SK-MEL-5 (cell line): ENCODE measurements at regions not wholly inside any gene's neighbourhood (a gene's known extent, or its start where the extent isn't known, plus 50 kb on each side); places are given as distances from the start of the nearest gene placed in this dataset.

Source experiments
- DNase-seq: peaks from one replicate; pipeline ENCODE4 v3.0.0-alpha.2; 2016; ENCODE audit warnings: low read depth, low spot score
- in situ Hi-C: cut with HindIII; loops from 2 replicates; pipeline ENCODE4 v1.10.0; 2016; ENCODE audit warnings: low sequenced_read_pairs, high pct_unique_total_duplicates, low pct_unique_long_range_greater_than_20kb

DNA sequence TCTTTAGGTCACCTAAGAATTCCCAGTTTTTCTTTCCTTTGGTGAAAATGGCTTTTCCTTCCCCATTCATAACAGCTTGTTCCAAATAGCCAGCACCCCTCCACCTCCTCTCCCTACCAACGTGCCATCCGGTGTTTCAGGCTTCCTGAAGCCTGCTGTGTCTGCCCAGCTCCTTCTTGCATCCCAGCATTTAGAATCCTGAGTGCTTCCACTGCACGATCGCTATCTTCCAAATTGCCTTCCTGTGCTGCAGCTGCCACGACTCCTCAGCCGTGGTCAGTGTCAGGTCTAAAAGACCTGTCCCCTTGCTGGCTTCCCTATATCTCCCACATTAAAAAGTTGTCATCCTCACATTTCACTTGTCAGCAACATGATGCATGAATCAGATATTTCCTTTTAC lies 550.3 kb upstream of the JARID2 start:
- no peak for DNase-seq
- in situ Hi-C loops: no loop called here

- in situ Hi-C loops: no loop called here
- DNase-seq: no peak
Observed at GRCh38 chr6:14696367-14696766, 549.5 kb upstream of the JARID2 start.

DNA sequence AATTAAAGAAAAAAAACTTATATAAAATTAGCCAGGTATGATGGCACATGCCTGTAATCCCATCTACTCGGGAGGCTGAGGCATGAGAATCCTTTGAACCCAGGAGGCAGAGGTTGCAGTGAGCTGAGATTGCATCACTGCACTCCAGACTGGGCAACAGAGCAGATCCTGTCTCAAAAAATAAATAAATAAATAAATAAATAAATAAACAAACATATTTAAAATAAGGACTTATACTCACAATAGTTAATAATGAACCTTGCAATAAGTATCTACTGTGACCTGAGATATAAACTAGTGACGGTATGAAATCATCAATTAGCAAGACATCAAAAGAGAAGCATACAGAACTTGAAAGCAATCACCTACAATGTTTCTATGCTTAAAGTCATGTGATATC lies 548.4 kb upstream of the JARID2 start:
- in situ Hi-C loops: no loop called here
- no peak for DNase-seq

DNA sequence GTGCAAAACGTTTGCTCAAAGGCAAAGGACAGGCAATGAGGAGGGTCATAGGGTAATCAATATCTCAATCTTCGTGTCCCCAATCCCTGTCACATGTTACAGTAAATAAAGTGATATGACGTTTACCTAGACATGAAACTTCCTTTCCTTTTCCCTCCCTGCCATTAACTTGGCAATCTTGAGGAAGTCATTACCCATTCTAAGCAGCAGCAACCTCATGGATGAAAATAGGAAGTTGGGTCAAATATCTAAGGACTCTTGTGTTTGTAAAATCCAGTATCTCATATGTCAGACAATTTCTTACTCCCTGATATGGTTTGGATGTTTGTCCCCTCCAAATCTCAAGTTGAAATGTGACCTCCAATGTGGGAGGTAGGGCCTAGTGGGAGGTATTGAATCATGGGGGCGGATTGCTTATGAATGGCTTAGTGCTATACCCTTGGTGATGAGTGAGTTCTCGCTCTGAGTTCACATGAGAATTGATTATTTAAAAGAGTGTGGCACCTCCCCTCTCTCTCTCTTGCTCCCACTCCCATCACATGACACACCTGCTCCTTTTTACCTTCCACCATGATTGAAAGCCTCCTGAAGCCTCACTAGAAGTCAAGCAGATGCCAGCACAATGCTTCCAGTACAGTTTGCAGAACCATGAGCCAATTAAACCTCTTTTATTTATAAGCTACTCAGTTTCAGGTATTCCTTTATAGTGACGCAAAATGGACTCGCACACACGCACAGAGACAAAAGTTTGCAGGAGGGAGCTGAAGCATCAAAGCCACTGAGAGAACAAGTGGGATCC lies 545.9 kb upstream of the JARID2 start:
- no peak for DNase-seq
- in situ Hi-C loops: no loop called here

DNA sequence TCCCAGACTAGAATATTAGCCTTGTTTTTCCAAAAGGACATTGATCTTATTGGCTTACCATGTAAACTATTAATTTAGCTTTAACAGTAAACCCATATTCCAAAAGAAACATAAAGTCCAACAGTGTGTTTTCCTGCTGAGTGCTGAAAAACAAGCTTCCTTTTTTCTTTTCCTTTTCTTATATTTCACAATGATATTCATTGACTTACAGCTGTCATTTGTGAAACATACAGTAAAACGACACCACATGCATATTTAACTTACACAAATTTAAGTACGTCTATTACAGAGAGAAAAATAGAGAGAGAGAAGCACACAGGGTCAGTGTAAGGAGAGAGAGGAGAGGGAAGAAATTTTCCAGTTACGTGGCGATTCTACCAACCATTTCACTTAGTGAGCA lies 543.9 kb upstream of the JARID2 start:
- in situ Hi-C loops: no loop called here
- DNase-seq: no peak

DNA sequence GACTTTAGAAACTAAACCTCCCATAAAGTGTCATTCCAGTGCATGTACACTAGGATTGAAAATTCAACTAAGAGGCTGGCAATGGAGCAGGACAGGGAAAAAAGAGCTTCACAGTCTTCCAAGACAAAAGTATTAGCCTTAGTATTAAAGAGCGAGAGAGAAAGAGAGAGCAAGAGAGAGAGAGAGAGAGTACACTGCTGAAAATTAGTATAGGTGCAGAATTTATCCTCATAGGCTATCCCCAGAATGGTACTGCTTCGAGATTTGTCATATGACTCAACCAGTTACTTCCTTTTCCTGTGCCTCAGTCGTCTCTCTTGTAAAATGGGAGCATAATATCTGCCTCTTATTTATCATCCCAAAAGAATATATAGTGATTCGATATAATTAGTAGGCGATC lies 543.2 kb upstream of the JARID2 start:
- in situ Hi-C loops: no loop called here
- DNase-seq: no peak

DNA sequence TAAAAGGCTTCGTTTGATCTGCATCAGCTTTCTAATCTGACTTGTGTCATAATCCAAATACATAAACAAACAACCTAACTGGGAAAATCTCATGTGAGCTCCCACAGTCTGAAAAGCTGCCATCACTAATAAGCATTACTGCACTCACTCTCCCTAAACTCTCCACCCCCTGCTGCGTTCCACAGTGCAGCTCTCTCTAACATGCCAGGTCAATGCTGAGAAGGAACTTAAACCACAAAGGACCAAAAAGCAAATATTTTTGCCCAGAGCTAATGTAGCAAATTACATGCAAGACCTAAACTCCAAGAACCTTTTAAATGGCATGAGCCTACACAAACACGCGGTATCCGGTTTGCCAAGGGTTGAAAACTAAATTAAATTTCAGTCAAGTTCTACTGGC lies 542.3 kb upstream of the JARID2 start:
- in situ Hi-C loops: no loop called here
- no peak for DNase-seq

GRCh38 chr6:14704383-14705271 lies 541.2 kb upstream of the JARID2 start:
- no peak for DNase-seq
- in situ Hi-C loops: no loop called here

DNA sequence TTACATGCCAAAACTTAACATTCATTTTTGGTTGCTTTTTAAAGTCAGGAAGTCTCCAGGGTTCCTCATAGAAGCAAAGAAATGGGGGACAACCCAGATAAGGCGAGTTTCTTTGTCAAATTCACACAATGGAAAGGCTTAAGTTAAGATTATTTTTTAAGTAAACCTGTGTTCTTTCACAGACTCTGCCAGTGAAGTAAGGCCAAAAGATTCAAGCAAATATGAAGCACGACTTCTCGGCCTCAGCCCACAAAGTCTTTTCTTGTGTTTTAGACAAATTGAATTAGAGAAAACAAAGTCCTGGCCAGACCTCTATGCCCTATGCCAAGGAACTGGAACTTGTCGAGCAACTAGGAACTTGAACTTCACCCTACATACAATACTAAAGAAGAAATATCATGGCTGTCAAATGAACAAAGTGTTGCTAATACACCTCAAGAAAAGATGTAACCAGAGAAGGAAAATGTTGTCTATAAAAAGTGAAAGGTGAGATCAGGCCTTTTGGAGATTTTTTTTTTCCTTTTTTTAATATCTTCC lies 540.0 kb upstream of the JARID2 start:
- in situ Hi-C loops: no loop called here
- DNase-seq: no peak

DNA sequence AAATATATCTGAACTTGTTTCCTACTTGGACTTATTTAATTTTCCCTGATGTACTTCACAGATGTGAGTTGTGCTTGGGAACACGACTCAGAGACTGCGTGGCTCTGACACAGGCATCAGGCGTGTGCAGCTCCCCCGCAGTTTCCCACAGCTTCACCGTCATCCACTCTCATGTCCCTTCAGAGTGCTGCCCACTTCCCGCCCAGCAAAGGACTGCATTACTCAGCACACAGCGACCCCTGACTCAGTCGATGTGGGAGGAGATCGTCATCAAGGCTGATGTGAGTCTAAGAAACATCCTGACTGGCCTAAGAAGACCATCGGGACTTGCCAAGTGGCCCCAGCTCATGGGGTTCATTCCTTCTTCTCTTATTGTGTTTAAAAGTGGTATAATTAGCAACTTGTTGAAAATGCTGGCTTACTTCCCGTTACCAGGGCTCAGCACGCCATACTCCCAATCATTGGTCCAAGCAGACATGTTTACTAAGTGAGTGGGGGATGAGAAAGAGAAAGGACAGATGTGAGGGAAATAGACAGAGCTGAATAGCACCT lies 539.4 kb upstream of the JARID2 start:
- in situ Hi-C loops: no loop called here
- DNase-seq: no peak

GRCh38 chr6:14707276-14707675 lies 538.6 kb upstream of the JARID2 start:
- DNase-seq: no peak
- in situ Hi-C loops: no loop called here

DNA sequence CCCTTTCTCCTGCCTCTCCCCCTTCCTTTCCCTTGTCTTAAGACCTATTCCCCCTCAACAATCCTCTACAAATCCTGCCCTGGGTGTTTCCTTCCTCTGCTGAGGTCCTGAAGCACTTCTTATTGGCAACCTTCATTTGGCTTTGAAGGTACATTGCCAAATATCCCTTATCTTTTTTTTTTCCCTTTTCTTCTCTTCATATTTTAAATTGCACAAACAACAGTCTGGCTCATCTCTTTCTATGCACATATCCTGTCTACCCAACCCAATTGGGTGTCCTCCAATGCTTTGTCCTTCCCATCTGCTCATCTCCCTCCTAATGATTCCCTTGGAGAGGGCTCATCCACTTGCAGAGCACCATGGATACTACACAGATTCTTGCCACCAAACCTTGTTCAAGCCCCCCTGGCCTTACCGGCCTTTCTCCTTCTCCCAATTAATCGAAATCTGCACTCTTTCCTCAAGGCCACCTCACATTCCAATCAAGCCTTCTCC lies 537.9 kb upstream of the JARID2 start:
- DNase-seq: no peak
- in situ Hi-C loops: no loop called here

DNA sequence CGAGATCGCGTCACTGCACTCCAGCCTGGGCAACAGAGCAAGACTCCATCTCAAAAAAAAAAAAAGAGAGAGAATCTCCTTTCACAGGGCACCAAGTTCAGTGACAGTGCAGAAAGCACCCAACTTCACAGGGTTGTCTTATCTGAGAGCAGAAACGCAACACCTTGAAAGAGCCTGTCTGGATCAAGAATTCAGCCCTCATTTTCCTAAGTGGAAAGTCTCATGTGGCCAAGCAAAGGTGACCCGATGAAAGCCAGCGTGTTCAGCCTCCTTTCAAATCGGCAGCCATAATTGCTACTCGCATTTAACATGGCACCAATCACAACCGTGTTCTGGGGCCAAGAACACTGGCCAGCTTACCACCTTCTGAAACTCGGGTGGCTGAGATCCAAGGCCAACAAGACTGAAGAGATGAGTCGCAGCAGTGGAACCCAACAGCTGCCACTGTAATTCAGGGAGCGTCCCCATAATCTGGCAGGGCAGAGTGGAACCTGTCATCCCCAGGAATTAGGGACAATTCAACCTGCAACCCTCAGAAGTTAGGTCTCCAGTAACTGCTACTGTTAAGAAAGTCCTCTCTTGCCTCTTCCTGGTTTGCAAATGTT lies 536.7 kb upstream of the JARID2 start:
- DNase-seq: no peak
- in situ Hi-C loops: no loop called here

- DNase-seq: no peak
- in situ Hi-C loops: no loop called here
Observed at GRCh38 chr6:14709900-14710299, 536.0 kb upstream of the JARID2 start.

- in situ Hi-C loops: no loop called here
- no peak for DNase-seq
Observed at GRCh38 chr6:14710421-14710820, 535.4 kb upstream of the JARID2 start.

DNA sequence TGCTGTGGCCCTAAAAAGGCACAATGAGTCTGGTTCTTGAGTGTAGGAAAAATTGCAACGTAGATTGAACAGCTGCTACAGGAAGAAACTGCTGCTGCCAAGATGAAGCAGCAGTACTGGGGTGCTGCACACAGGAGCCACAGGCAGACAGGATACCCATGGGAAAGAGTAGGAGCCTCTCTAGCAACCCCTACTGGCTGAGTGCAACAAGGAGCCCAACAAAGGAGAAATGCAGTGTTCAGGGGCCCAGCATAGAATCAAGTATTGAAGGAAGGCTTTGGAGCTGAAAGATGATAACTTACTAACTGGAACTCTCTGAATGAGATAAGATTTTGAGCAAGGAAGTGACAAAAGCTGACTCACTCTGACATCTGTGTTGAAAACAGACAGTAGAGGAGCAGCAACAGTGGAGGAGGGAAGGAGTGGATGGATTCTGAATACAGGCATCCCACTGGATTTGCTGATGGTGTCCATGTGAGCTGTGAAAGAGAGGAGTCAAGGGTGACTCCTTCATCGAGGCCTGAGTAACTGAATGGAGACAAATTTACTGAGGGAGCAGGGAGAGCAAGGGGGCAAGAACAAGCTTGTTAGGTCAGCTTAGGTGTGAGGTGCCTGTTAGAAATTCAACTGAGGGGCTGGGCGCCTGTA lies 534.7 kb upstream of the JARID2 start:
- peak; percentile 87 for DNase-seq
- in situ Hi-C loops: no loop called here

- DNase-seq: no peak
- in situ Hi-C loops: no loop called here
Observed at GRCh38 chr6:14711704-14712379, 534.0 kb upstream of the JARID2 start.
